ENCODE measurements at regions not wholly inside any gene's neighbourhood (a gene's known extent, or its start where the extent isn't known, plus 50 kb on each side); places are given as distances from the start of the nearest gene placed in this dataset.
"Not testable (repeated sequence)": the region's sequence is repeated elsewhere in the genome, so short reads cannot be mapped to it uniquely, and the experiment has no call there.

DNA sequence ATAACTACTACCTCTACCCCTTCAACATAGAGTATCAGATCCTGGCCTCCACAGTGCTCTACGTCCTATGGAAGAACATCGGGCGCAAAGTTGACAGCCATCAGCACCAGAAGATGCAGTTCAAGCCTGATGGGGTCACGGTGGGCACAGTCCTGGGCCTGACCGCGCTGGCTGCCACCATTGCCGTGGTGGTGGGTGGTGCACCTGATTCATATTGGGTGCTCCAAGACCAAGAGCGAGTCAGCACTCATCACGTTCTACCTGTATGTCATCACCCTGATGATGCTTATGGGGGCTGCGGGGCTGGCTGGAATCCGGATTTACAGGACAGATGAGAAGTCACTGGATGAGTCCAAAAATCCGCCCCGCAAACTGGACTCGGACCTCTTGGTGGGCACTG, 846.4 kb downstream of the RPIA start:
- not testable (repeated sequence) for H3K27me3 Mint-ChIP-seq (ENCODE audit: low read depth, poor library complexity); DNase-seq

DNA sequence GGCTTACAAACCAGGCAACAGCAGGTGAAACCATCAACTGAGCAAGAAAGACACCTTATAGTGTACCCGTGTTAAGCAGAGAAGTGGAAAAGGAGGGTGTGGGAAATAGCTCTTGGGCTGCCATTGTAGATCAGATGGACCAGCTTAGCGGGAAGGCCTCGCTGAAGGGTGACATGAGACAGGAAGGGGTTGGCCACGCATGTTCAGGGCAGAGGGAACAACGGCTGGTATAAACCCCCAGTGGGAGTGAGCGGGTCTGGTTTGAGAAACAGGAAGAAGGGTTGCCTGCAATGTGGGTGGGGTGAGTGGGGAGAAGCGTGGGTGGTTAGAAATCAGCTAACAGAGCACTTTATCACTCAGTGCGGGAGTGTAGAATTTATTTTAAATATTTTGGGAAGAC, 852.6 kb downstream of the RPIA start:
- H3K4me3 Mint-ChIP-seq; H3K9me3 Mint-ChIP-seq; H3K27ac Mint-ChIP-seq; H3K27me3 Mint-ChIP-seq (ENCODE audit: low read depth, poor library complexity); H3K36me3 Mint-ChIP-seq (ENCODE audit: low read depth); H3K4me1 Mint-ChIP-seq; DNase-seq: not testable (repeated sequence)

More for the DNA sequence above, 846.4 kb downstream of the RPIA start:
- H3K4me3 Mint-ChIP-seq; H3K4me1 Mint-ChIP-seq; H3K36me3 Mint-ChIP-seq (ENCODE audit: low read depth); H3K9me3 Mint-ChIP-seq; H3K27ac Mint-ChIP-seq: not testable (repeated sequence)

DNA sequence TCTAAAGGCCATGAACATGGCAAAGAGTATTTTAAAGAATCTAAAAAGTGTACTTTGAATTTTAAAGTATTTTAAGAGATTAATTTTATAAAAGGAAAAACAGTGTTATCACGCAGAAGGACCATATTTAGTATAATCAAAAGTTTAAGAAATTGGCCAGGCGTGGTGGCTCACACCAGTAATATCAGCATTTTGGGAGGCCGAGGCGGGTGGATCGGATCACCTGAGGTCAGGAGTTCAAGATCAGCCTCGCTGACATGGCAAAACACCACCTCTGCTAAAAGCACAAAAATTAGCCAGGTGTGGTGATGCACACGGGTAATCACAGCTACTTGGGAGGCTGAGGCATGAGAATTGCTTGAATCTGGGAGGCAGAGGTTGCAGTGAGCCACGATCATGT, 887.7 kb downstream of the RPIA start:
- DNase-seq; H3K36me3 Mint-ChIP-seq (ENCODE audit: low read depth); H3K27me3 Mint-ChIP-seq (ENCODE audit: low read depth, poor library complexity); H3K27ac Mint-ChIP-seq; H3K4me1 Mint-ChIP-seq; H3K4me3 Mint-ChIP-seq; H3K9me3 Mint-ChIP-seq: not testable (repeated sequence)

DNA sequence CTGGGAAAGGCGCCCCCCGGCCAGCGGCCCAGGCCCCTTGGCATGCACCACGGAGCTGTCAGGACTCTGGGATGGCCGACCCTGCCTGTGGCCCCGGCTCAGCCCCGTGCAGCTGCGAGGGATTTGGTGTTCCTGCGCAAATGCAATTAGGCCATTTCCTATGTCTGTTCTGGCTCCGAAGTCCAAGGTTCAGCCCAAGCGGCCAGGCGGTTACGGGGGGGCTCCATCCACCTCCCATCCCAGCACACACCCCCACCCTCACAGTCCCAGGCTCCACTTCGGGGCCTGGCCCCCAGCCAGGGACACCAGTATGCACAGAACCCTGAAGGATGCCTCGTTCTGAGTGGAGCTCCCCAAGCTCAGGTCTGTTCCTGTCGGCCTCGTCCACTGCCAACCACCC, 891.3 kb downstream of the RPIA start:
- H3K4me3 Mint-ChIP-seq, H3K27ac Mint-ChIP-seq: not testable (repeated sequence)

DNA sequence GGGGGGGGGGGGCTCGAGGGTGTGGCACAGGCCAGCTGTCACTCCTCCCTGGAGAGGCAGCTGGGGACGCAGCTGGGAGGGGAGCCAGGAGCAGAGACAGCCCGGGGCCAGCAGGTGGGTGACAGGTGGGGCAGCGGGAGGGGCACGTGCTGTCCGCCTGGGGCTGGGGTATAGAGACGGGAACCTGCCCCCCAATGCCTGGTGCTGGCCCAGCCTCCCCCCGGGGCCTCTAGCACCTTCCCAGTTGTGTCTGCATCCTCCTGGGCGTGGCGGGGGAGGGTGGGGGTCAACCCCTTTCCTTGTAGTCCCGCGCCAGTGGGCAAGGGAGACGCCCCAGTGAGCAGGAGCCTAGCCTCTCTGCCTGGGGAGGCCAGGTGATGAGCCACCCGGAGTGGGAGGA, 892.6 kb downstream of the RPIA start:
- not testable (repeated sequence) for H3K4me3 Mint-ChIP-seq; H3K27me3 Mint-ChIP-seq (ENCODE audit: low read depth, poor library complexity); H3K4me1 Mint-ChIP-seq; H3K36me3 Mint-ChIP-seq (ENCODE audit: low read depth); DNase-seq; H3K9me3 Mint-ChIP-seq; H3K27ac Mint-ChIP-seq

More for the DNA sequence above, 891.3 kb downstream of the RPIA start:
- H3K27me3 Mint-ChIP-seq (ENCODE audit: low read depth, poor library complexity); H3K4me1 Mint-ChIP-seq; H3K9me3 Mint-ChIP-seq; DNase-seq; H3K36me3 Mint-ChIP-seq (ENCODE audit: low read depth): not testable (repeated sequence)

DNA sequence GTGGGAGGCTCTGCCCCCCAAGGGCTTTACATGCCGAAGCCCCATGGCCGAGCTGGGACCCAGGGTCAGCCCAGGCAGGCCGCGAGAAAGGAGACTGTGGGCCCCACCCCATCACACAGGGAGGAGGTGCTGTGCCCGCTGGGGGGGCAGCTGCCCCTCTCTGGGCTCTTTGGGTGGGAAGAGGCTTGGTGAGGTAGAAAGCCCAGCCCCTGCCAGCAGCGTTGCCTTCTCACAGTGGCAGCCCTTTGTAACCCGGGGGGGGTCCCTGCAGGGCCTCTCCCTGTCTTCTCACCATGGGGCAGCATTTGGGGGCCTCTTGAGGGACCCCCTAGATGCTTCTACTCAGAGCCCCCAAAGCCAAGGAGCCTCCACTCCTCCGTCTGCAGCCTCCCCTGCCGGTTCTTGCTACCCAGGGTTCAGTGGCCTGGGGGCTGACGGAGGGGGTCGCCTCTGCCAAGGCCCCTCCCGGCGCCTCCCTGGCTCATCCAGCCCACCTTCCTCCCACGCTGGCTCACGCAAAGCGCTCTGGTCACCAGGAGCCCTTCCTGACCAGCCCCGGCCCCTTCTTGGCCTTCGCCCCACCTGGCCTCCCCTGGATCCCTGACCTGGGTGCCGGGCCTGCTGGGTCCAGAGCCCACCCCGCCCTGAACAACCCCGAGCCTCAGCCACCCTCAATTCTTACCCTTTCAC, 893.5 kb downstream of the RPIA start:
- not testable (repeated sequence) for H3K4me3 Mint-ChIP-seq; H3K27me3 Mint-ChIP-seq (ENCODE audit: low read depth, poor library complexity); H3K4me1 Mint-ChIP-seq; H3K36me3 Mint-ChIP-seq (ENCODE audit: low read depth); H3K27ac Mint-ChIP-seq; DNase-seq; H3K9me3 Mint-ChIP-seq

DNA sequence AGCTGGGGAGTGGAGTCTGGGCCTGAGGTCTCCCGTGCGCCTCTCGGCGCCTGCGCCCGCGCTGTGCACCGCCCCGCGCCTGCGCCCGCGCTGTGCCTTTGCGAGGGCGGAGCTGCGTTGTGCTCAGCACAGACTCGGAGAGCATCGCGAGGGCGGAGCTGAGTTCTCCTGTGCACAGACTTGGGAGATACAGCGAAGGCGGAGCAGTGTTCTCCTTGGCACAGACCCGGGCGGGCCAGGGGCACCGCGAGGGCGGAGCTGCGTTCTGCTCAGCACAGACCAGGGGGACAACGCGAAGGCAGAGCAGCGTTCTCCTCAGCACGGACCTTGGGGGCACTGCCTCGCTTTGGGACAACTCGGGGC, 894.1 kb downstream of the RPIA start:
- not testable (repeated sequence) for H3K36me3 Mint-ChIP-seq (ENCODE audit: low read depth); H3K9me3 Mint-ChIP-seq; H3K27ac Mint-ChIP-seq; H3K27me3 Mint-ChIP-seq (ENCODE audit: low read depth, poor library complexity); DNase-seq; H3K4me3 Mint-ChIP-seq; H3K4me1 Mint-ChIP-seq

DNA sequence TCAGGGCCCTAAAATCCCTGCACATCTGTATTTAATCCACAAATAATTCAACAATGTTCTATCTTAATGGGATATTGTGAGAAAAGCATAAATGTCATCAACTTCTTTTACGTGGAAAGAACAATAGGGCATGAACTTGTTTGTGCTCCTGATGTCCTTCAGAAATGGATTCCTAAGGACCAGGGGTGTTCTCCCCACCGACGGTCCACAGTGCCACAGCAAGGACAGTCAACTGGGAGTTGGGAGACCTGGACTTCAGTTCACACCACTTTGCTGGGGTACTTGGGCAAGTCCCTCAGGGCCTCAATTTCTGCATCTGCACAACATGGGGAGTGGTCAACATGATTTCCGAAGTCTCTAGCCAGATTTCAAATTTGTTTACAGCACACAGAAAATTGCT, 908.4 kb downstream of the RPIA start:
- not testable (repeated sequence) for DNase-seq; H3K9me3 Mint-ChIP-seq; H3K36me3 Mint-ChIP-seq (ENCODE audit: low read depth); H3K4me1 Mint-ChIP-seq; H3K27ac Mint-ChIP-seq; H3K27me3 Mint-ChIP-seq (ENCODE audit: low read depth, poor library complexity); H3K4me3 Mint-ChIP-seq

DNA sequence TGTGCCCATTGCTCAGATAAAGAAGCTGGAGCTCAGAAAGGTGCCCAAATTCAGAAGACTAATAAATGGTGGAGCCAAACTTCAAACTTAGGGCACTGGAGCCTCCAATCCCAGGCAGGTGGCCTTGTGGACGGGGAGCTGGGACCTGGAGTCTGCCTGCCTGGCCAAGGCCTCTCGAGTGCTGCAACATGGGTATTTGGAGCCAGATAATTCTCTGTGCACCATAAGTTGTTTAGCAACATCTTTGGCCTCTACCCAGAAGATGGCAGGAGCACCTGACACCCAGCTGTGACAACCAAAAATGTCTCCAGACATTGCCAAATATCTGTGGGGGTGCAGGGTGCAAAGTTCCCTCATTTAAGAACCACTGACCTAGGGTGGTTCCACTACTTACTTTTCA, 915.0 kb downstream of the RPIA start:
- not testable (repeated sequence) for H3K4me1 Mint-ChIP-seq; H3K27ac Mint-ChIP-seq; H3K36me3 Mint-ChIP-seq (ENCODE audit: low read depth); H3K4me3 Mint-ChIP-seq; H3K27me3 Mint-ChIP-seq (ENCODE audit: low read depth, poor library complexity); DNase-seq
- peaks cover 28% of the 10 kb centered on the region for H3K9me3 Mint-ChIP-seq

DNA sequence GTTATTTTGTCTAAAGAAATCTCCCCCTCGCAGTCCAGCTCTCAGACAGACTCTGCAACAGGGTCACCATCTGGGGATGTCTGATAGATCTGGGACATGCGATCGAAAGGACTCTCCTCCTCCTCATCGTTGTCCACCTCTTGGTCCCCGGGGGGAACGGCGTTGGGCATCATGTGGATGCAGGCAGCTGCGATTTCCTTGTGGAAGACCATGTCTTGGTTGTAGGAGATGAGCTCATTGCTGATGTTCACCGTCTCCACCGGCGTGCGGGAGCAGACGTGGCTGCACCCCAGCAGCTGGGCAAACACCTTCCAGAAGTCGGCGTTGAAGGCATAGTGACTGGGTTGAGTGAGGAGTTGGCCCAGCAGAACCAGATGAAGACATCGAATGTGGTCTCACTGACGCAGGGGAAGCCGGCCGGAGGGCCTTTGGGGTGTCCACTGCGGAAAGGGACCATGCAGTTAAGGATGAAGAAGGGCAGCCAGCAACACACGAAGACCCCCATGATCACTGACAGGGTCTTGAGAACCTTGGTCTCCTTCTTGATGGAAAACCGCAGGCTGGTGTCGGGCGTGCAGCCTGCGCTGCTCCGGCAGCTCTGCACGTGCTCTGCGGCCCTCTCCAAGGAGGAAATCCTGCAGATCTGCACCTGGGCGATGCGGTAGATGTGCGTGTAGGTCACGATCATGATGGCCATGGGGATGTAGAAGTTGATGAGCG, 918.9 kb downstream of the RPIA start:
- H3K9me3 Mint-ChIP-seq = peaks cover 41% of the 10 kb centered on the region
- DNase-seq; H3K27me3 Mint-ChIP-seq (ENCODE audit: low read depth, poor library complexity); H3K36me3 Mint-ChIP-seq (ENCODE audit: low read depth); H3K27ac Mint-ChIP-seq; H3K4me1 Mint-ChIP-seq; H3K4me3 Mint-ChIP-seq: not testable (repeated sequence)

DNA sequence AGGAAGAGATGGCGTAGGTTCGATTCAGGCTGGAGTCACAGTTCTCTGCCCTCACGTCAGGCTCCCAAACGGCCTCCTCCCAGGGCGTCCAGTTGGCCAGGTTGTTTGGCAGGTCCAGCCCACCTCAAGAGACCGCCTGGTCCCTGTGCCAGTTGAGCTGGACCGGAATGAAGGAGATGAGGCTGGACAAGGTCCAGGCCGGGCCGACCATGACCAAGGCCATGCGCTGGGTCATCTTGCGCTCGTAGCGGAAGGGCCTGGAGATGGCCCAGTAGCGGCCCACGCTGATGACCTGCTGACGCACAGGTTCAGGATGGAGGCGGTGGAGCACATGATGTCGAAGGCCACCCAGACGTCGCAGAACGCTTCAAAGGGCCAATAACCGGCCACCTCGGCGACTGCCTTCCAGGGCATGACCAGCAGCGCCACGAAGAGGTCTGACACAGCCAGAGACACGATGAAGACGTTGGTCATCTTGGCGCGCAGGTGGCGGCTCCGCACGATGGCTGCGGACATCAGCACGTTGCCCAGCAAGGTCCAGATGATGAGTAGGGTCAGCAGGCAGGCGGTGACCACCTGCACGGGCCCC, 919.5 kb downstream of the RPIA start:
- DNase-seq; H3K4me3 Mint-ChIP-seq; H3K27ac Mint-ChIP-seq; H3K36me3 Mint-ChIP-seq (ENCODE audit: low read depth); H3K27me3 Mint-ChIP-seq (ENCODE audit: low read depth, poor library complexity); H3K4me1 Mint-ChIP-seq: not testable (repeated sequence)
- peaks cover 45% of the 10 kb centered on the region for H3K9me3 Mint-ChIP-seq

DNA sequence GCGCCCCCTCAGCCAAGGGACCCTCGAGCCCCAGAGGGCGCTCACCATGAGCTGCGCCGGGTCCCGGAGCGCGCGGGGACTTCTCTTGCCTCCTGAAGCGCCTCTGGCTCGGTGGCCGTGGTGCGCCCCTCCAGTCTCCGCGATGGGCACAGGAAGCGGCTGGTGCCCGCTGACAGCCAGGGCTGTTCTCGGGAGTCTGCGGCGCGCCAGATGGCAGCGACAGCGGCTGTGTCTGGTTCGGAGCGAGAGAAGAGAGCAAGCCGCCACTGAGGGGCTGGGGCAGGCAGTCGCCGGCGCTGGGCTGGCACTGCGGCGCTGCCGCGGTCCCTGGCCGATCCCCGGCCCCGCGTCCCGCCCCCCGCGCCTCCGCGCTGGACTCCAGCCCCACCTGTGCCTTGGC, 920.2 kb downstream of the RPIA start:
- not testable (repeated sequence) for DNase-seq; H3K4me3 Mint-ChIP-seq; H3K27me3 Mint-ChIP-seq (ENCODE audit: low read depth, poor library complexity); H3K27ac Mint-ChIP-seq; H3K4me1 Mint-ChIP-seq; H3K36me3 Mint-ChIP-seq (ENCODE audit: low read depth)
- peaks cover 46% of the 10 kb centered on the region for H3K9me3 Mint-ChIP-seq

DNA sequence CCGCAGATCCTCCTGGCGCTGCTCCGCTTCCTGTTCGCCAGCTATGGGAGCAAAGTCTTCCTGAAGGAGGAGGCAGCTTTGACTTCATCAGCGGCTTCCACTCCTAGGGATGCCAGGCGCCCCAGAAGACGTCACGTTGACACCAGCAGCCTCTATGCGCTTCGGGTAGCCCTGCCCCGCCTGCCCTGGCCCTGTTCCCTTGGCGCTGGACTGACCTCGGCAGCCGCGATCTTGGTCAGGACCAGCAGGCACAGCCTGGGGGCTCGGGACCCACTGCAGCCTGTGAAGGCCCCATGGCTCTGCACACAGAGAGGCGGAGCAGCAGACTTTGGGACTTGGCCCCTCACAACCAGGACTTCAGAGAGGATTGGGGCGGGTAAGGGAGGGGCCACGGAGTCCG, 957.8 kb downstream of the RPIA start:
- not testable (repeated sequence) for H3K36me3 Mint-ChIP-seq (ENCODE audit: low read depth); DNase-seq; H3K4me3 Mint-ChIP-seq; H3K27ac Mint-ChIP-seq; H3K27me3 Mint-ChIP-seq (ENCODE audit: low read depth, poor library complexity); H3K4me1 Mint-ChIP-seq
- peaks cover 24% of the 10 kb centered on the region for H3K9me3 Mint-ChIP-seq

DNA sequence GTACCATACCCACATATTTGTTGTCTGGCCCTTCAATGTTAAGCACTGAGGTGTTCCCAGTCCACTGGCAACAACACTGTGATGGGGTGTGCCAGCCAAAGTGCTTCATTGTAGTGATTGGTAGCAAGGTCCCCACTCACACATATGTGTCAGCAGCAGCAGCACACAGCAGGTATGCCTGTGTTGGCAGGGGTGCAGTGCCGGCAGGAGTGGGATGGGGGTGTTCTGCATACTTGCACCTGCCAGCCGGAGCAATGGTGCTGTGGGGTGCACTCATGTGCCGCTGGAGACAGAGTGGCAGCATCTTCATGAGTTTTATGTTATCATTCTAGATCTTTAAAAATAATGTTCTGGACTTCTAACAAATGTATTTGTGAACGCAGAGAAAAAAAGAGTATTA, 987.8 kb downstream of the RPIA start:
- H3K4me3 Mint-ChIP-seq; H3K4me1 Mint-ChIP-seq; H3K27me3 Mint-ChIP-seq (ENCODE audit: low read depth, poor library complexity); H3K27ac Mint-ChIP-seq; H3K36me3 Mint-ChIP-seq (ENCODE audit: low read depth); DNase-seq: not testable (repeated sequence)
- H3K9me3 Mint-ChIP-seq = peaks cover 87% of the 10 kb centered on the region

Measured in nephron progenitor cell (in vitro differentiated cells).